Tongue (tissue), 1 donor: ENCODE measurements at regions not wholly inside any gene's neighbourhood (a gene's known extent, or its start where the extent isn't known, plus 50 kb on each side); places are given as distances from the start of the nearest gene placed in this dataset.
A peak's percentile ranks its signal among the peaks of the same experiment; 100 is the strongest.

Source experiments
- DNase-seq: peaks from one replicate; pipeline ENCODE4 v3.0.0-alpha.2; 2015

DNA sequence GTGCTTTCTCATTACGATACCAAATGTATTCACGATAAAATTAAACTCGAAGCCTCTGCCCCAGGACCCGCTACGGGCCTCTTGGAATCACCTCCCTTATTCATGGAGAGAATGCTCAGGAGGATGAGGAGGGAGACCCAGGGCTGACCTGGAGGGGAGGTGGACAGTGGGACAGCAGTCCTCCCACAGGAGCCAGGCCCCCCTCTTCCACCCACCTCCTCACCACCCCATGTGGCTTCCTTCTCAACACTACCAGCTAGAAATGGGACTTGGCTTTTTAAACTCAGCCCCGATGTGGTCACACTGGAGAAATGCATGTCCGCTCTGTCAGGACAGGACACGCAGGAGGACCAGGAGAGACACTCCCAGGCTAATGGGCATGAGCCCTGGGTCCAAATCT, 147.9 kb upstream of the ID2 start:
- DNase-seq = no peak

DNA sequence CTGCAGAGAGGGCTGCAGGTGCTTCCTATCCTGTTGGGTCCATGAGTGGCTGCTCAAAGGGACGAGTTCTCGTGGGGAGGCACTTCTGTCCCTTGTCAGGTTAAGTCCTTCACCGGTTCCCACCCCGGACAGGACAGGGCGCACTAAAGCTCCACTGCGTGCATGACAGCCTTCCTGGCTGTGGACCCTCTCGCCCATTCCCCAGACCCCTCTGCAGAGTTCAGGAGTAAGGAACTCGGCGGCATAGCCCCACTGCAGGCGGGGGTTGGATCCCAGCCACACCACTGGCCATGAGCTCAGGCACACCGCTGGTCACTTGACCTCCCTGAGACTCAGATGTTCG, 147.5 kb upstream of the ID2 start:
- DNase-seq = no peak

DNA sequence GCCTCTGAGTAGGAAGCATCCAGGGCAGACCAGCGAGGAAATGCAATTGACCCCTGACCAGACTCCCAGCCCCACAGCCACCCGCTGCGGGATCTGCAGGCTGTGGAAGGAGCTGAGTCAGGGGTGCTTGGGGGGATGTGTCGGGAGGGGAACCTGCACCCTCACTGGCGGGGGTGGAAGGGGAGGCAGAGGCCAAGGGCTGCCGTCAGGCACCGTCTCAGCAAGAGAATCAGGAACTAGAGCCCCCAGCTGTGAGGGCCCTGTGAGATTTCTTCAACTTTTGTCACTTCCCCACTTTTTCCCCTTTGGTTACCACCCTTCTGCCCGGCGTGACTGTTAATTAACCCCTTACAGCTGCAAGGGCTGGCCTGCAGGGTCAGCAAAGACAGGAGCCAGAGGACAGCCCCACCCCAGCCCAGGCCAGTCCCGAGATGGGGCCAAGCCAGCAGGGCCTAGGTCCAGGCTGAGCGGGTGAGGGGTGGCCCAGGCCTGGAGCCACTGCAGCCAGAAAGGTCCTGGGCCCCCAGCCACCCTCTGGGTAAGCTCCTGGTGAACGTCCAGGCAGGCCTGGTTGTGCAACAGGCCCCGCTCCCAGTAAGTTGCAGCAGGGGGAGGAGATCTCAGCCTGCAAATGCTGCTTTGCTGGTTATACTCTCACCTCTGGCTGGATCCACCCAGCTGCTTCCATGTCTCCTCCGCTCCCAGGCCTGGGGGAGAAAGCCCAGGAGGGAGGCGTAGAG, 147.0 kb upstream of the ID2 start:
- DNase-seq = no peak

DNA sequence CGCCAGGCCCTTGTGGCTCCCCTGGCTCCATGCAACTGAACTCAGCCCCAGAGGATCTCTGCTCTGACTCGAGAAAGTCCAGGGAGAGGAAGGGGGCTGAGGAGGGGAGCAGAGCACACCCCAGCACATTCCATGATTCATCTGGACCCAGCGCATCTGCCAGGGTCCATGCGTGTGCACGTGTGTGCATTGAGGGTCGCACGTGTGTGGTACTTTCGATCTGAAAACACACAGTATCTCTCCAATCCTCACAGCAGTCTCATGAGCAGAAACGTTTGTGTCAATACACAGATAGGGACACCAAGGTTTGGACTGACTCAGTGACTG, 146.4 kb upstream of the ID2 start:
- DNase-seq = no peak

DNA sequence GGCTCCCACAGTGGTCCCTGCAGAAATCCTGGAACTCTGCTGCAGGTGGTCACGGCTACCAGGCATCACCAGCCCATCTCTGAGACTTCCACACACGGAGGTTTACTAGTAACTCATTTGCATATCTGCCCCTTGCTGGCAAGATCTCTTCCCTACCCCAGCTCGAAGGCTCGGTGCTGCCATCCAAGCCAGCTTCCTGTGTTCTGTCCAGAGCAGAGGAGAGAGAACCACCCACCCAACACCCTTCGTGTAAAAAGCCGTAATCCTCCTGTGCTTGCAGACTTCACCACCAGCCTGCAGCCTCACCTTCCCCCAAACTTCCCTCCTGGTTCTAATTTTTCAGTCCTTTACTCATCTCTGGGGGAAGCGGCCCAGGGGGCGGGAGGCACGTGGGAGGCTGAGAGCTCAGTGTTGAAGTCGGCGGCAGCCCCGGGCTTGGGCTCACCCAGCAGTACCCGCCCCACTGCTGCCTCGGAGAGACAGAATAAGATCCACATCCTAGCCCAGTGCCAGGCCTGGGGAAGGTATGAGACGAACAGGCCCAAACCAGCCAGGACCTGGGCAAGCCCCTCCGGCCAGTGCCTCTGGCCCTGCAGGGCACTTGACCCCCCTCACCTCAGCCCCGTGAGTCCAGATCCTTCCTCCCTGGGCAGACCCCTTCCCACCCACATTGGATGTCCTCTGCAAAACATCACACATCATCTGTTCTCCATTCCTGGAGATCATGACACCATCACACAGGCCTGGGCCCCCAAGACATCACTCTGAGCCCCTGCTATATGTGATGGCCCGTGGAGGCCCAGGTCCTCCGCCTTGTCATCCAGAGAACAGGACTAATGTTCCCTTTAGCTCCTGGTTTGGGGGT, 145.8 kb upstream of the ID2 start:
- no peak for DNase-seq

DNA sequence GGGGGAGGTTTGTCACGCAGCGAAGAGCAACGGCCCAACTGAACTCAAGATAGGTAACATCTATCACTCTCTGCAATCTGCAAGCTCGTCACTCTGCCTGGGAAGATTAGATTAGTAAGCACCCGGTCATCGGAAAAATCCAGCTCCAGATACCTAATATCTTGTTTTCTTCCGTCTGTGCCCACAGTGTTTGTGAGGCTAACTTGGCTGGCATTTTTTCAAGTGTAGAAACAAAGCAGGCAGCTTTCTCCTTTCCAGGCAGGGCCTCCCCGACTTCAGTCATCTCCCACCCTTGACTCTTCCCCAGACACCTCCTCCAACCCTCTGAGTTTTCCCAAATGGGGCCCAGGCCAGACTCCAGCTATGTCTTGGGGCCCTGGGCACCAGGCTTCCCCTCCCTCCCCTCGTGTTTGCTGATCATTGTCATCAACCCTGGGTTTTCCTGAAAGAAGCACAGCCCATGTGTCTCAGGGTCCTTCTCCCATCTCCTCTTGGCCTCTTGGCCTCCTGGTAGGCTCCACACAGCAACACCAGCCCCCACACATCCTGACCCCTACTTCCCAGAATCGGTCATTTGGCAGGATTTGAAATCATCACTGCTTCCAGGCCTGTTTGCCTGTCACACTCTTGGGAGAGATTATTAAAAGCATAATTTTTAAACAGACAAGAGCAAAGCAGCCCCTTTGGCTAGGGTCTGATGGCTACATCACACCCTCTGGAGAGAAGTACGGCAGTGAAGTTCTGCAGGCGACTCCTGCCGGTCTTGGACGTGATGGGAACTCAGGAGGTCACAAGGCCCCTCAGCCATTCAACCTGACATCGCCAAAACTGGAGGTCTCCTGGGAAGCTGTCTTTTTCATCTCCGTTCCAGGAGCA, 144.9 kb upstream of the ID2 start:
- no peak for DNase-seq

DNA sequence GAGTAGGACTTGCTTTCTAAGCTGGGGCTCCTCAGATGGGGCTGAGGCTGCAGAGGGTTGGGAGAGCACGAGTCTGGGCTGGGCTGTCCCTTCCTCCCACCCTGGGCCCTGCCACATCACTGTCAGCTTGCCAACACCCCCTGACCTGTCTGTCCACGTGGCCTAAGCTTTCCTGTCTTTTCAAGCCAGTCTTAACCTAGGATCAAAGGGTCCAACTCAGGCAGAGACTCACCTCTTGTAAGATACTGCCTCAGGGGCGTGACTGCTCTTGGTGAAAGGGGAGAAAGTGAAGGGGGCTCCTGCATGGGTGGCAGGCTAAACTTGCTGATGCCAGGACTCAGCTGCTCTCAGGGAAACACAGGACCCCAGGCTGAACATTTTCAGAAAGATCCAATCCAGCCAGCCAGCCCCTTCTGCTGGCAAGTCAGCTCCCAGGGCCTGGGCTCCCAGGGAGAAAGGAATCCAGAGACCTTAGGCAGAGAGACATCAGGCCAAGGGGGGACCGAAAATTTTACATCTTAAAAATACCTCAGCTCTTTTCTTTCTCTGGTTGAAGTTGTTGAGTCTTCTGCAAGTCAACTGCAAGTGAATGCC, 144.2 kb upstream of the ID2 start:
- DNase-seq = no peak

DNA sequence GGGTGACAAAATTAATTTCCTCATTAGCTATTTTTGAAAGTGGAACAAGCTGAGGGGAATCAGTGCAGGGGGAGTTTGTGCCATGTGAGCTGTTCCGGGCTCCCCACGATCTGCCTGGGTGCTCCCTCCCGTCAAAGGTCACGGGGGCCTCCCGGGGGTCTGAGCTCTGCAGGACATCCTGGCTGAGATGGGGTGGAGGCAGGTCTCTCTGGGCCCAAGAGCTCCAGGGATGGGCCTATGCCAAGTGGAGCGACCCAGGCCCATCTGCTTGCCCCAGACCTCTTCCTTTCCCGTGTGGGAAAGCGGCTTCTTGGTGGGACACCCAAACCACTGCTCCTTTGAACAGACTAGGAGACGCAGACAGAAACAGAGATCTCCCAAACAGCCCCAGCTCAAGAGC, 143.3 kb upstream of the ID2 start:
- DNase-seq = no peak

DNA sequence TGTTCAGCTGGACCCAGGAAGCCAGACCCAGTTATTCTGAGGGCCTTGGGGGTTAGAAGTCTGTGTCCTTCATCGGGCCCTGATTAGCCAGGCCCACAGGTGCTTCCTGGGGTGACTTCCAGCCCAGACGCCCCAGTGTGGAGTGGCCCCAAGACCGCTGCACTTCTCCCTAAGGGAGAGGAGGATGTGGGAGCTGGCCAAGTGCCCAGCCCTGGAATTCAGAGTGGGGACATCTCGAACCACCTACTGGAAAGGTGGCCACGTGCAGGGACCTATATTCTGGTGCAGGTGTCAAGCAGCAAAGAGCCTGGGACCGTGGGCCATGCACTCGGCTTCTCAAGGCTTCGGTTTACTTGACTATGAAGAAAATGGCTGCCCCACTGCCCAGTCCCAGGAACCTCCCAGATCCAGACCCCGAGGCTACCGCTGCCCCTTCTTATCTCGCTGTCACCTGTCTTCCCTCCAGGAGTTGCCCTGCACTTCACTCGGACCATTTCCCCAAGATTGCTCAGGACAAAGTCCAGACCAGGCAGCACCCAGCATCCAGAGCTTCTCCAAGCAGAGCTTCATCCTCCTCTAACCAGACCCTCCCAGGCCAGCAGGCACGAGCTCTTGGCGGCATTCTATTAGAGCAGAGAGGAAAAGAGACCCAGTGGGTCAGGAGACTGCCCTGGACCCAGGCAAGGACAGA, 142.8 kb upstream of the ID2 start:
- DNase-seq = no peak

DNA sequence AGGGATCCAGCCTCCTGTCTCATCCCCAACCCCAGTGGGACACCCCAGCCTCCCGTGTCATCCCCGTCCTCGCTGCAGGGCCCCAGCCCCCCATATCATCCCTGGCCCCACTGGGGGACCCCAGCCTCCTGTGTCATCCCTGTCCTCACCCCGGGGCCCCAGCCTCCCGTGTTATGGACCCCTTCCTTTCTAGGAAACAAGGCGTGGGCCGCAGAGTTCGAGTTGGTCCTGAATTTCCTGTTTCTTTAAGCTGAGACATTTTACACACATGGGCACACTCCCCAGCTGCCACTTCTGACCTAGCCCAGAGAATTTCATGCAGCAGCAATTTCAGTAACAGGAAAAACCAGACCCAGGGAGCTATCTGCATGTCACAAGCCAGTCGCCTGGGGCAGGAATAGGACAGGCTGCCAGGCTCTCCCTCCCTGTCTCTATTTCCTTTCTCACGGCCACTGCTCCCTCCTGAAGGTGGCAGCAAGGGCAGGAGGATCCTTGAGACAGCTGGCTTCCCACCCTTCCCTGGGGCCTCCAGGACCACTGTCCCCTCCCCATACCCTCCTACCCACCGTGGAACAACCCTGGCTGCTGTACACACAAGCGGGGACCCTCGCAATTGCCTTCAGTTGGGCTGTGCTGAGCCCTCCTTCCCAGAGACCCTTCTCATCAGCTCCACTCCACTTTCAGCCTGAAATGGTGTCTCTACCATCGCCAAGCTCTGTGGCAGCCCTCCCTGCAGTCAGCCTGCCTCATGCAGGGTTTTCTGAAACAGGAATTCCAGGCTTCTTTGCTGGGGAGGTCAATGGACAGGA, 141.9 kb upstream of the ID2 start:
- peak; percentile 76 for DNase-seq

DNA sequence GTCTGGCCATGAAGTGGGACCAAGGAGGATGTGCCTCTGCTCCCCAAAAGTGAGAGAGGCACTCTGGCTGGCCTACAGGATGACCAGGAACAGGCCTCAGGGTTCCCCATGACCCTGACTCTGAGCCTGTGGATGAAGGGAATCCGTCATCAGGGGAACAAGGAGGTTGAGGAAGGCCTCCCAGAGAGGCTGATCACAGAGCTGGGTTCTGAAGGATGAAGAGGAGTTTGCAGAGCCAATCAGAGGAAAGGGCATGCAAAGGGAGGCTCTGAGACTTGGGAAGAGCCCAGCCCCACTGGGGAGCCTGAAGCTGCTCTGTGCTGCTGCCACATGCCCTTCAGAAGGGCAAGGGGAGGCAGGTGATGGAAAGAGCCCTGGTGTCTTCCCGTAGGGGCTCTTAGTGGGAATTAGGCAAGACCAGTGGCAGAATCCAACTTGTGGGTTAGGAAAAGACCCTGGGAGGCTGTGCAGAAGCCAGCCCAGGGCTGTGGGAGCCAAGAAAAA, 141.3 kb upstream of the ID2 start:
- no peak for DNase-seq

DNA sequence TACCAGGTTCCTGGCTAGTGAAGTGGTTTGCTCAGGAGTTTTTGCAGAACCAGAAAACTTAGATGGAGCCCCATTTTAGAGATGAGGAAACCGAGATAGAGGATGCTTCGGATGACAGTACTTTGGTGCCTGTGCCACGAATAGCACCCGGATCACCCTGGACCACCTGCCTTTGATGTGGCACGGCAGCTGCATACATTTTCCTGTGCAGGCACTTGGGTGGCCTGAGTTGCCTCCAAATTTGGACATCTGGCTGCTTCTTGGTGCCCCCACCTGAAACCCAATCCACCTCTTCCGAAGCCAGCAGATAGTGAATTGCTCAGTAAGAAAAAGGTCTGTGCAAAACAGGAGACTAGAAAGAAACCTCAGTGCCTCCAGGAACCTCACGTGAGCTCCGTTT, 140.6 kb upstream of the ID2 start:
- DNase-seq = peak; percentile 26

DNA sequence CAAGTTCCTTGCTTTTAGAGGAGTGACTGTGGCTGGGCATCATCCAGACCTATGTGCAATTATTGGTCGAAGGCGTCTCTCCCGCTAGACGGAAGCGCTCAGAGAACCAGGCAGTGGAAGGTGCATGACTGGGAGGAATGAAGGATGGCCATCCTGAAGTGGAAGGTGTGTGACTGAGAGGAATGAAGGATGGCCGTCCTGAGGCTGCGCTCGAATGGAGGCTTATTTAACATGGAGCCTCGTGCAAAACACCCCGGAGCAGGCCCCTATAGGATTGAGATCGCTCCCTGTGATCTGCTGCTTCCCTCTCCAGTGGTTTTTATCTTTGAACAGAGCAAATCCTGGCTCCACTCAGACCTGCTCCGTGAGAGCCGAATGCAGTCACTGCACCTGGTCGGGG, 140.2 kb upstream of the ID2 start:
- DNase-seq = no peak

DNA sequence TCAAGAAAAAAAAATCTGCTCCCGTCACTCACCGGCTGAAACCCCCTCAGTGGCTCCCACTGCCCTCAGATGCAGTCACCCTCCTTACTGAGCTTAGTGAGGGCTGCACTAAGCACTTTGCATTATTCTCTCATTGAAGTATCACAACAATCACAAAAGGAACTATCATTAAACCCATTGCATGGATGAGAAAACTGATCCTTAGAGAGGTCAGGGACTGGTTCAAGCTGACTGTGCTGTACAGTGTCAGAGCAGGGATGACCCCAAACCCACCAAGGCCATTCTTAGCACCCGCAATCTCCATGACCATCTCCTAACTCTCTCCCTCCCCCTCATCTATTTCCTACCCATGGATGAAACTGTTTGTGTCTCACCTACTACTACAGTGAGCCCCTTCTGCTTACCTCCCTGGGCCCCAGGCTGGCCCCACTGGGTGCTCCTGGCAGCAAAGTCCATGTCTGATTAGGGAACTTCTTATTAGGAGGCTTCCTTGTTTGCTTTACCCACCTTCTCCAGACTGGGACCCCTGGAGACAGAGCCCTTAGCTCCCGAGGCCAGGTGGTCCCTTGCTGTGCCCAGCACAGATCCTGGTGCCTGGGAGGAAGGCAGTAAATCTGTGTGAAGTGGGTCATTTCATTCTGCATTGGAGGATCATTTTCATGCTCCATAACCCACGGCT, 139.3 kb upstream of the ID2 start:
- DNase-seq = no peak

DNA sequence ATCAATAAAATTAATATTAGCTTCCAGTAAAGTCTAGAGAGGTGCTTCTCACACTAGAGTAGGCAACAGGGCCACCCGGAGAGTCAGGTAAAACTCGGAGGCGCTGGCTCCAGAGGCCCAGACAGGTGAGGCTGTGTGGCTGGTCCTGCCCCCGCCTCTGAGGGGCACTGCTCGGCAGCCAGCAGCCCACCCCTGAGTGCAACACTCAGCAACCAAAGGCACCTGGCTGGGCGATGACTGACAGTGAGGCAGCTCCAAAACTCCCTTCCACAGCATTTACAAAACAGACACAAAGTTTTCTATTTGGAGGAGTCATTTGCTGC, 138.8 kb upstream of the ID2 start:
- DNase-seq = no peak

DNA sequence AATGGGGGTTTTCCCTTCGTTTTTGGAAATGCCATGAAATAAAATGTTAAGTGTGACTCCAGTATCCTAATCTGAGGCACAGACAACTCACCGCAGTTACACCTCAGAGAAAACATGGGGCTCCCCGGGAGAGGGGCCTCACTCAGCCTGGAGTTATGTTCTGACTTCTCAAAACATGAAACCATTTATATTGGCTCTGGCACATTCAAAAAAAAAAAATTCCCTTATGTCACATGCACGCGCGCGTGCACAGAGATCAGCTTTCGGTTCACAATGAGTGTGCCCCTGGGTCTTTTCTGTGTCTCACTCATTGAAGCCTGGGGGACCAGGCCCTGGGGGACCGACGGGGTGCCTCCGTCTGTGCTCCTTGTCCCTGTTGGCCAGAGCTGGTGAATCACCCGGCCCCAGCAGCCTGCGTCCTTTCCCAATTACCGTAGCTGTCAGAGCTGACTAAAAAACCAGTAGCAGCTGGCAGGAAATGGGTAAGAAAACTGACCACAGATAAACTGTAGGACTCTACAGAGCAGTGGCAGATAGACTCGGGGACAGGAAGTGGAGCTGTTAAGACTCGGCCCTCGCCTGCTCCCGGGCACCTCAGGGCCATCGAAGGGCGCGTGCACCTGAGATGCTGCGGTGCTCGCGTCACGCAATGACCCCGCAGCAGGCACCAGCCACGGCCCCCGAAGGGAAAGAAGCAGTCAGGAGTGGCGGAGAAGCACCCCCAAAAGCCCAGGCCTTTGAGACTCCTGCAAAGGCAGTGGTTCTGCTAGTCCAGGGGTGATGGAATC, 138.3 kb upstream of the ID2 start:
- peak; percentile 54 for DNase-seq

DNA sequence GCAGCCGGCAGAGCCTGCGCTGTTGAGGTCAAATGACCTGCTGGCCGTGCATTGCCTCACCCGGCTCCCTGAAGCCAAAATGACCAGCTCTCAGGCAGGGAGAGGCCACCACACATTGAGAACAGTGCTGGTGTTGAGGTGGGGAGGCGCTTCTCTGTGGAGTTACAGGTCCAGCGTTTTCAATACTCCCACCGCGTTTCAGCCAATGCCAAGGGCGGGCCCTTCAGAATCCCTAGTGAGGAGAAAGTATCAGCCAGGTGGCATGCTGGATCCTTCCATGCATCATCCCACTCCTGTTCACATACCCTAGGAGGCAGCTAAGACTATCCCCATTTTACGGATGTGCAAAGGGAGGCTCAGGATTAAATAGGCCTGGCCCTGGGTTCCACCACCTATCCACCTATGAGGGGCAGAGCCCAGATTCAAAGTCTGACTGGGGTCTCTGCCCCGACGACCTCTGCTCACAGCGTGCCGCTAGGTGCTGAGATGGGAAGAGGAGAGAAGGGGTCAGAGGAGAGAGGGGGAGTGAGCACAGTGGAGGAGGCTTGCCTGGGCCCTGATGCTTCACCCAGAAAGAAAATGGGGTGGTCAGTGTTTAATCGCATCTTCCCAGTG, 137.6 kb upstream of the ID2 start:
- no peak for DNase-seq

DNA sequence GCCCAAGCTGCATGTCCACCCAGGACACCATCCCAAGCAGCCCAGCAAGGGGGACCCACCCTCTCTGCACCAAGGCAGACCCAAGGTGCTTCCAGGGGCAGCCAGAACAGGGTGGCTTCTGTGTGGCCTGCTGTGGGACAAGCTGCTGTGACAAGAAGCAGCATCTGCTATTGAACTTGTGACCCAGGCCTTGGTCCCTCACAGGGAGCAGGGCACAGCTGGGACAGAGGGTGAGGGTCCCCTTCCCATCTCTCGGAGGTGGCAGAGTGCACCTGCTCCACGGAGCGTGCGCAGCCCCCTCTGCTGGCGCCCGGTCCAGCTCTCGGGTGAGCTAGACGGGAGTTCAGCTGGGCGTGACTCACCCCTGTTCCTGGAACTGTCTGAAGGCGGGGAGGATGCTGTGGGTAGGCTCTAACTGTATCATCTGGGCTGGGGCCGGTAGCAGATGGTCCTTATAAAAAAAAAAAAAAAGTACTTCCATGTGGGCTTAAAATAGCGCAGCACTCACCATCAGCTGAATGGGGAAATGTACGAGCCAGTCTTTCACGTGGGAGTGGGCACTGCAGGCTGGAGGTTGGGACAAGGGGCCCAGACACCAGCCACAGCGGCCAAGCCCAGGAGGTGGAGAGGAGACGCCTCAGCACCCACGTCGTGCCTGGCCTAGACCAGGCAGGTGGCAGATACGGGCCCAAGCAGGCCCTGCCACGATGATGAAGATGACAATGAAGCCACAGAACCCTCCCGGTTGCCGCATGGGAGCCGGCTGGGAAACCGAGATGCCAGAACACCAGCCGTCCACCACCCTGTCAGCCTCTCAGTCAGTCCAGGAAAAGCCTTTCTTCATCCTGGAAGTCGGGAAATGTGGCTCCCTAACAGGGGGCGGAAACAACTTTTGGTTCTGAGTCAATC, 136.8 kb upstream of the ID2 start:
- DNase-seq = peak; percentile 77
